Neural cell (in vitro differentiated cells): ENCODE measurements at regions not wholly inside any gene's neighbourhood (a gene's known extent, or its start where the extent isn't known, plus 50 kb on each side); places are given as distances from the start of the nearest gene placed in this dataset.

ENCODE experiments used
- CTCF ChIP-seq: fragments of 450-650 bp; IDR thresholded peaks from 2 replicates; pipeline ENCODE4 v1.5.1; 2014; ENCODE audit warnings: antibody characterized with exemption, mild to moderate bottlenecking, moderate library complexity; ENCODE audit not compliant: poor library complexity, severe bottlenecking
- EP300 ChIP-seq: fragments of 450-650 bp; conservative IDR thresholded peaks from 2 replicates; pipeline ENCODE4 v1.6.1; 2014; ENCODE audit warnings: antibody characterized with exemption, mild to moderate bottlenecking, moderate library complexity; ENCODE audit not compliant: poor library complexity, severe bottlenecking
- EZH2 ChIP-seq: fragments of 200-600, 300-800 bp; shearing (Covaris generic), sonication (generic); IDR thresholded peaks from 2 replicates; pipeline ENCODE4 v1.6.1; 2014; ENCODE audit warnings: antibody characterized with exemption, low read length, borderline replicate concordance, mild to moderate bottlenecking; ENCODE audit not compliant: insufficient read depth, poor library complexity, severe bottlenecking
- POLR2AphosphoS5 ChIP-seq: IDR thresholded peaks from 2 replicates; pipeline ENCODE4 v1.6.1; 2012
- RAD21 ChIP-seq: fragments of 450-650 bp; conservative IDR thresholded peaks from 2 replicates; pipeline ENCODE4 v1.6.1; 2014; ENCODE audit warnings: antibody characterized with exemption, mild to moderate bottlenecking, moderate library complexity
- REST ChIP-seq: IDR thresholded peaks from 2 replicates; pipeline ENCODE4 v1.6.1; 2012; ENCODE audit warnings: borderline replicate concordance
- SMC3 ChIP-seq: fragments of 450-650 bp; conservative IDR thresholded peaks from 2 replicates; pipeline ENCODE4 v1.6.1; 2014; ENCODE audit warnings: antibody characterized with exemption, mild to moderate bottlenecking, moderate library complexity; ENCODE audit not compliant: poor library complexity
- TAF1 ChIP-seq: IDR thresholded peaks from 2 replicates; pipeline ENCODE4 v1.6.1; 2012; ENCODE audit warnings: low read depth

GRCh38 chr13:65872448-65872847 is 1357.7 kb downstream of the PCDH9 start:
- TF ChIP-seq EZH2 (no peak), CTCF (no peak), SMC3 (no peak), POLR2AphosphoS5 (no peak), REST (no peak), EP300 (no peak), RAD21 (no peak), TAF1 (no peak)
